Common myeloid progenitor, CD34-positive (primary cell): ENCODE measurements at regions not wholly inside any gene's neighbourhood (a gene's known extent, or its start where the extent isn't known, plus 50 kb on each side); places are given as distances from the start of the nearest gene placed in this dataset.
"Not testable (repeated sequence)": the region's sequence is repeated elsewhere in the genome, so short reads cannot be mapped to it uniquely, and the experiment has no call there.

Source experiments
- CTCF ChIA-PET: fragments of 350-600 bp; sonication (Branson Sonifier 250); formaldehyde crosslinking; loops from one replicate; lab custom pipeline; 2021; ENCODE audit warnings: antibody characterized with exemption; lab: Charles Lee
- POLR2A ChIA-PET: fragments of 350-600 bp; sonication (Branson Sonifier 250); formaldehyde crosslinking; loops from one replicate; lab custom pipeline; 2021; ENCODE audit warnings: antibody characterized with exemption; lab: Charles Lee
- DNase-seq, 3 donors: peaks; one replicate each; pipeline versions ENCODE4 v3.0.0 to v3.0.0-alpha.2; 2013
- H3K27ac ChIP-seq, 2 experiments: 1 replicate in 1 of 2; 2 replicates in 1 of 2; pipeline ENCODE4 v1.7.0; 2013; ENCODE audit warnings: inconsistent platforms in 2 of 2, low read length in 2 of 2, mild to moderate bottlenecking in 2 of 2, low read depth in 1 of 2, moderate library complexity in 1 of 2; ENCODE audit not compliant: severe bottlenecking in 2 of 2, insufficient read depth in 1 of 2, poor library complexity in 1 of 2
- H3K27me3 ChIP-seq, 5 experiments: replicated peaks in 2 of 5; 1 replicate in 3 of 5; 2 replicates in 2 of 5; pipeline versions ENCODE4 v1.6.1 to v1.7.0; 2013; ENCODE audit warnings: low read length in 4 of 5, mild to moderate bottlenecking in 2 of 5, moderate library complexity in 2 of 5, inconsistent platforms in 1 of 5; ENCODE audit not compliant: insufficient read depth in 5 of 5, control insufficient read depth in 4 of 5
- H3K36me3 ChIP-seq, 4 experiments: 1 replicate in 2 of 4; 2 replicates in 2 of 4; pipeline versions ENCODE4 v1.6.1 to v1.7.0; 2013; ENCODE audit warnings: low read length in 3 of 4, control low read depth in 1 of 4, mild to moderate bottlenecking in 1 of 4; ENCODE audit not compliant: control insufficient read depth in 4 of 4, insufficient read depth in 4 of 4
- H3K4me1 ChIP-seq, 4 experiments: 1 replicate in 3 of 4; 2 replicates in 1 of 4; pipeline versions ENCODE4 v1.6.1 to v1.7.1; 2013; ENCODE audit warnings: low read length in 3 of 4, mild to moderate bottlenecking in 3 of 4, control low read depth in 1 of 4, inconsistent platforms in 1 of 4, moderate library complexity in 1 of 4; ENCODE audit not compliant: control insufficient read depth in 4 of 4, insufficient read depth in 4 of 4; ENCODE audit errors: control extremely low read depth in 1 of 4
- H3K4me3 ChIP-seq, 7 experiments: 1 replicate in 4 of 7; 2 replicates in 3 of 7; pipeline versions ENCODE4 v1.5.1 to v1.7.0; 2013; ENCODE audit warnings: mild to moderate bottlenecking in 7 of 7, low read length in 6 of 7, moderate library complexity in 6 of 7, inconsistent platforms in 2 of 7, low read depth in 2 of 7, control low read depth in 1 of 7; ENCODE audit not compliant: insufficient read depth in 4 of 7, control insufficient read depth in 1 of 7; ENCODE audit errors: extremely low read depth in 1 of 7
- H3K9me3 ChIP-seq, 5 experiments: 1 replicate in 4 of 5; 2 replicates in 1 of 5; pipeline versions ENCODE4 v1.6.1 to v1.7.1; 2013; ENCODE audit warnings: low read length in 4 of 5, mild to moderate bottlenecking in 2 of 5, inconsistent platforms in 1 of 5, low read depth in 1 of 5, moderate library complexity in 1 of 5; ENCODE audit not compliant: control insufficient read depth in 4 of 5, insufficient read depth in 2 of 5; ENCODE audit errors: control extremely low read depth in 1 of 5
- WGBS: methylation state at CpG from one replicate; pipeline ENCODE4 v1.1.5; 2013; ENCODE audit not compliant: insufficient coverage; 5-methylcytosine and 5-hydroxymethylcytosine counted together

GRCh38 chr14:39641224-39641623 is 209.0 kb upstream of the FBXO33 start:
- H3K27ac ChIP-seq, result no peak overlapping the region
- H3K4me3 ChIP-seq, result no peak overlapping the region
- no peaks in the 10 kb centered on the region for H3K27me3 ChIP-seq
- no peaks in the 10 kb centered on the region for H3K4me1 ChIP-seq
- H3K36me3 ChIP-seq, result no peaks in the 10 kb centered on the region
- WGBS, result no CpG with 5 or more reads among the region's 1 CpG
- POLR2A ChIA-PET, result no interaction called here
- no peak for DNase-seq
- H3K9me3 ChIP-seq, result peaks cover 0 to 1% (median 0%) of the 10 kb centered on the region in 5 experiments
- CTCF ChIA-PET, result no interaction called here

GRCh38 chr14:39639009-39639408 is 206.8 kb upstream of the FBXO33 start:
- H3K27me3 ChIP-seq, DNase-seq, H3K27ac ChIP-seq, H3K4me3 ChIP-seq, H3K4me1 ChIP-seq, H3K36me3 ChIP-seq, H3K9me3 ChIP-seq, CTCF ChIA-PET, POLR2A ChIA-PET: not testable (repeated sequence)
- 93% methylated on average over 12 of the region's 12 CpGs for WGBS

- no peaks in the 10 kb centered on the region for H3K36me3 ChIP-seq
- WGBS, result no CpG with 5 or more reads among the region's 3 CpGs
- ChIA-PET CTCF (no interaction called here), POLR2A (no interaction called here)
- peaks cover 0 to 3% (median 0%) of the 10 kb centered on the region in 5 experiments for H3K9me3 ChIP-seq
- no peaks in the 10 kb centered on the region for H3K4me1 ChIP-seq
- no peak for DNase-seq
- H3K27me3 ChIP-seq, result no peaks in the 10 kb centered on the region
- no peak overlapping the region for H3K4me3 ChIP-seq
- no peak overlapping the region for H3K27ac ChIP-seq
Observed at GRCh38 chr14:39628087-39628486, 195.9 kb upstream of the FBXO33 start.

GRCh38 chr14:39626589-39627576 is 194.7 kb upstream of the FBXO33 start:
- no peaks in the 10 kb centered on the region for H3K4me1 ChIP-seq
- no peaks in the 10 kb centered on the region for H3K36me3 ChIP-seq
- H3K27ac ChIP-seq, result no peak overlapping the region
- H3K27me3 ChIP-seq, result no peaks in the 10 kb centered on the region
- no peak for DNase-seq
- 95% methylated on average over 14 of the region's 17 CpGs for WGBS
- peaks cover 0 to 5% (median 2%) of the 10 kb centered on the region in 5 experiments for H3K9me3 ChIP-seq
- POLR2A ChIA-PET, result no interaction called here
- CTCF ChIA-PET, result no interaction called here
- H3K4me3 ChIP-seq, result no peak overlapping the region

- ChIA-PET CTCF (no interaction called here), POLR2A (no interaction called here)
- WGBS, result no CpG with 5 or more reads among the region's 1 CpG
- no peaks in the 10 kb centered on the region for H3K27me3 ChIP-seq
- no peak overlapping the region for H3K4me3 ChIP-seq
- DNase-seq, result no peak
- no peak overlapping the region for H3K27ac ChIP-seq
- H3K4me1 ChIP-seq, result no peaks in the 10 kb centered on the region
- H3K9me3 ChIP-seq, result peaks cover 0 to 5% (median 0%) of the 10 kb centered on the region in 5 experiments
- no peaks in the 10 kb centered on the region for H3K36me3 ChIP-seq
Observed at GRCh38 chr14:39621678-39622077, 189.4 kb upstream of the FBXO33 start.

GRCh38 chr14:39621223-39621622 is 189.0 kb upstream of the FBXO33 start:
- peaks cover 0 to 5% (median 0%) of the 10 kb centered on the region in 5 experiments for H3K9me3 ChIP-seq
- H3K36me3 ChIP-seq, result no peaks in the 10 kb centered on the region
- H3K27me3 ChIP-seq, result no peaks in the 10 kb centered on the region
- no CpG with 5 or more reads among the region's 2 CpGs for WGBS
- ChIA-PET POLR2A (interaction anchor here (0.6 kb wide), 1 partner anchor 105 kb away, joined by 5 read pairs; no protein-coding TSS in a partner anchor), CTCF (no interaction called here)
- H3K27ac ChIP-seq, result no peak overlapping the region
- no peaks in the 10 kb centered on the region for H3K4me1 ChIP-seq
- H3K4me3 ChIP-seq, result no peak overlapping the region
- no peak for DNase-seq

- DNase-seq, result no peak
- no peak overlapping the region for H3K27ac ChIP-seq
- H3K4me3 ChIP-seq, result no peak overlapping the region
- POLR2A ChIA-PET, result no interaction called here
- H3K9me3 ChIP-seq, result peaks cover 0 to 4% (median 0%) of the 10 kb centered on the region in 5 experiments
- CTCF ChIA-PET, result no interaction called here
- no CpG with 5 or more reads among the region's 1 CpG for WGBS
- H3K27me3 ChIP-seq, result no peaks in the 10 kb centered on the region
- no peaks in the 10 kb centered on the region for H3K4me1 ChIP-seq
- H3K36me3 ChIP-seq, result no peaks in the 10 kb centered on the region
Observed at GRCh38 chr14:39617537-39617936, 185.3 kb upstream of the FBXO33 start.
